CD4-positive, alpha-beta T cell treated with Interleukin-17A for 4 hours (primary cell): ENCODE measurements at regions not wholly inside any gene's neighbourhood (a gene's known extent, or its start where the extent isn't known, plus 50 kb on each side); places are given as distances from the start of the nearest gene placed in this dataset.
"Not testable (repeated sequence)": the region's sequence is repeated elsewhere in the genome, so short reads cannot be mapped to it uniquely, and the experiment has no call there.

Source experiments
- DNase-seq: peaks from one replicate; pipeline ENCODE4 v3.0.0-alpha.2; 2020; ENCODE audit warnings: mixed read lengths

DNA sequence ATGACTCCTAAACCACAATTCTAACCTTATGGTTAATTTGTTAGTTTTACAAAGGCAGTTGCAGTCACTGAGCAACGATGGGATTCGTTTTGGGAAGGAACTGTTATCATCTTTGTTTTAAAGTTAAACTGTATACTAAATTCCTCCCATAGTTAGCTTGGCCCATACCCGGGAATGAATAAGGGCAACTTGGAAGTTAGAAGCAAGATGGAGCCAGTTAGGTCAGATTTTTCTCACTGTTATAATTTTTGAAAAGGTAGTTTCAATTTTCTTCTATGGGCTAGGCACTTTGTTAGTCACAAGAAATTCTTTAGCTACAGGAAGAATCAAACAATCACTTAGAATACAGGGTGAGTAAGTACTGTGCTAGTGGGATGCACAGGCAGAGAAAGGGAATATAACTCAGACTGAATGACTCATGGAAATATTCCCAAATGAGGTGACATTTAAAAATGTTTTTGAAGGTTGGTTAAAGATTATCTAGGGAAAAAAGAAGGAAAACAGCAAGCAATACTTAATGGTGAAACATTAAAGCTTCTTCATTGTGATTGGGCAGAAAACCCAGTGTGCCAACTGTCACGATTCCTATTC, 153.6 kb downstream of the MAGEB17 start:
- DNase-seq, result no peak

DNA sequence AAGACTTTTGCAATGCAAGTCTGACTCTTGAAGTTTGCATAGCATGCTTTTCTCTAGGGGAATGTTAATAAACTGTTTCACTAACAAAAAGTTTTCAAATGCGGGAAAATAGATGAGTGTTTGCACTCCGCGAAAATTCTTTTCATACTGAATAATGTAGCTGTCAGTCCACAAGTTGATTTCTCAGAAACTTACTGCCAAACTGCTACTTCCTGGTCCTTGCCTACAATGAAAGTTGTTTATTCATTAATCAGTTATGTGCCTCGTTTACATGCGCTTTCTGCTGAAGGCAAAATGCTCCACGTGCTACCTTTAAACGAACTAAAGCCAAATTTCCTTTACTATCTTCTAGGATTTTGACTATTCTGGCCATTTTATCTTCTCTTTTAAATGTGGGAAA, 166.2 kb downstream of the MAGEB17 start:
- DNase-seq, result no peak

DNA sequence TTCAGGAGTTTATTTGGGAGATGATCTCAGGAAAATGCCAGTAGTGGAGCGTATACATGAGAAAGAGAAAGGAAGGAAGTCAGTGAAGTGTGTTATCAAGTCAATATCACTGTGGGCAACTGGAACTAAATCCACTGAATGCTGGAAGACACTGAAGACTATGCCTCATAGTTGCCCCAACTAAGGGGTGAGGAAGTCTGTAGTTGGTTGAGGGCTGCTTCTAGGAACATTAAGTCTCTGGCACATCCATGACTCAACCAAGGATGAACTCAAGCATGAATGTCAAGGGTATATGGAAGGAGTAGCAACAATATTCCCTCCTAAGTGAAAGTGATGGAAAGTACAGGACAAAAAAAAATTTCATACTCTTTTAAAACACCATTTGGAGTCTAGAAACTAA, 167.9 kb downstream of the MAGEB17 start:
- DNase-seq, result no peak

DNA sequence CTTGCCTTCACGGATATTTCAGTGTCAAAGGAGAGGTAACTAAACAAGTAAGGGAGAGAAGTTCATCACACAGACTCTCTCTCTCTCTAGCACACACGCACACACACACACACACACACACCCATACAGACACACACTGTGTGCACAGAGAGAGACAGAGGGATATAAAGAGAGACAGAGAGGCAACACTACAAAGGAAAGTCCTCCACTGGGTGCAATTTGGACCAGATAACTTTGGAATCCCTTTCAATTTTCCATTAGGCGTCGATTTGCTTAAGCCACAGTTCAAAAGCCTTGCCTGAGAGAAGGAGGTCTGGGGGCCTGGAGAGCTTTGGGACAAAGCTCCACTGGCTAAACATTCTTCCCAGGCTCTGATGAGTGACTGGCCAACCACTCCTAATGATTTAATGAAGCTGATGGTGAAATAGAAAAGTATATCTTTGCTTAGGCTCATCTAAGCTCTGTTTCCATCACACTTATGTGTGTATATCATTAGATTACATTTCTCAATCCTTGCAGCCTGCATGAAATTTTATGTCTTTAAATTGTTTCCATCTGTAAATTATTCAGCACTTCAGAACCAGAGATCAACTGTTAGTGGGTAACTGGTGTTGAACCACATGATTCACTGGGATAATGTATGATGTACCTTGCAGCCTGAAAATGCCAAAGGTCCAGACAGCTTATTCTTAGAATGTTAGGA, 180.8 kb downstream of the MAGEB17 start:
- DNase-seq, result no peak

DNA sequence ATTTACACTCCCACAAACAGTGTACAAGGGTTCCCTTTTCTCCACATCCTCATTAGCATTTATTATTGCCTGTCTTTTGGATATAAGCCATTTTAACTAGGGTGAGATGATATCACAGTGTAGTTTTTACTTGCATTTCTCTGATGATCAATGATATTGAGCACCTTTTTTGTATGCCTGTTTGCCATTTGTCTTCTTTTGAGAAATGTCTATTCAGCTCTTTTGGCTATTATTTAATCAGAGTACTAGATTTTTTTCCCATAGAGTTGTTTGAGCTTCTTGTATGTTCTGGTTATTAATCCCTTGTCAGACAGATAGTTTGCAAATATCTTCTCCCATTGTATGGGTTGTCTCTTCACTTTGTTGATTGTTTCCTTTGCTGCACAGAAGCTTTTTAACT, 190.6 kb downstream of the MAGEB17 start:
- DNase-seq, result no peak

- not testable (repeated sequence) for DNase-seq
Measured at GRCh38 chrX:16360056-16360455, 192.8 kb downstream of the MAGEB17 start.

DNA sequence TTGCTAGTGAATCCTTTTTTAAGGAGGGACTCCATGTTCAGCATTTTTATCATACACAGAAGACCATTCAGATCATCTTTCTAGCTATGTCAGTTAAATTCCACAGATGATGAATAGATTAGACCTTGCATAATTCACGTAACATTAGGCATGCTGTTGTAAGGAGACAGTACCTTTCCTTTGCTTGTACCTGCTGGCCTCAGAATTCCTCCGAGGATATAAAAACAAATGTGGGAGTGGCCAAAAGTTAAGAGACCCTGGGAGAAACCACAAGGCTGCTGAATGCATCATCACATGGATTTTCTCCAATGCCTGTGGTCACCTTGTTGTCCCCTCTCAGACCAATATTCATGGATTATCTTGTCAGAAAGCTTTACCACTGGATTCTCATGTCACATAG, 201.4 kb downstream of the MAGEB17 start:
- DNase-seq, result no peak

DNA sequence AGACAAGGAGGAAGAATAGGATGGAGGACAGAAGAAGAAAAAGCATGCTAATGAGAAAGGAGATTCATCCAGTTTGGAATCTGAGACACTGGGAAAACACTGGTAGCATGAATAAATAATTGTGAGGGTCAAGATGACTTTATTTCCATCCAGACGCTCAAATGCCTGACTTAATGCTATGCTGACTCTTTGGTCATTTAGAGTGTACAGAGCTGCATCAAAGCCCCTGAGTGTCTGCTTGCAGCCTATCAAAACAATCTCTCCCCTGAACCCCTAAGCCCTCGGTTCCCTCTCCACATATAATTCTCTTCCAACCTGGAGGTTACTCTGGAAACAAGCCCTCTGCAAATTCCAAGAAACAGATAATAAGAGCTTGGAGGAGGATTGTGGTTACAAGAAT, 208.8 kb downstream of the MAGEB17 start:
- DNase-seq, result no peak

GRCh38 chrX:16386126-16386525, 218.8 kb downstream of the MAGEB17 start:
- DNase-seq, result no peak

DNA sequence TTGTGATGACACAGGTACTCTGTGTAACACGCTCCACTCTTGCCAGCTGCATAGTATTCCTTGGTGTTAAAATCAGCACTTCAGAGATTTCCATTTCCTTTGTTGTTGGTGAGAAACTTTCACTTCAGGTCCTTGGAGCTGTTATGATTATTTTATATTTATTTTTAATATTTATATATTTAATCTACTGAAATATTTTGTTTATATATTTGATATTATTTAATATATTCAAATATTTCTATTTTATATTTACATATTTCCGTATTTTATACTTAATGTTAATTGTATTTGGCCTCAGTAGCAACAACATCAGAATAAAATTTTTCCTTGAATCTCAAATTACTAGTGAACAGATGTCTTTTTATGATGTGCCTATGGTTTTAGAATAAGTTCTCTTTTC, 225.3 kb downstream of the MAGEB17 start:
- DNase-seq, result no peak

DNA sequence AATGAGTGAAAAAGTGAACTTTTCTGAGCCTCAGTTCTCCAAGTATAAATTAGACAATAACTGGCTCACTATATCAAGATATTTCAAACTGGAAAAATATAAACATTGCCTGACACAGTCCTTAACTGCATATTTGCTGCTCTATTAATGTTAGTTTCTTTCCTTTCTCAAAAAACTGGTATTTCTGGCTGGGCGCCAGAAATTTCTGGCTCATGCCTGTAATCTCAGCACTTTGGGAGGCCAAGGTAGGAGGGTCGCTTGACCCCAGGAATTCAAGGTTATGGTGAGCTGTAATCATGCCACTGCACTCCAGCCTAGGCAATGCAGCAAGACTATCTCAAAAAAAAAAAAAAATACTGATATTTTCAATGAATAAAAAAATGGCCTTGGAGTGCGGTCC, 227.0 kb downstream of the MAGEB17 start:
- no peak for DNase-seq

GRCh38 chrX:16403808-16404207, 236.5 kb downstream of the MAGEB17 start:
- DNase-seq, result no peak

DNA sequence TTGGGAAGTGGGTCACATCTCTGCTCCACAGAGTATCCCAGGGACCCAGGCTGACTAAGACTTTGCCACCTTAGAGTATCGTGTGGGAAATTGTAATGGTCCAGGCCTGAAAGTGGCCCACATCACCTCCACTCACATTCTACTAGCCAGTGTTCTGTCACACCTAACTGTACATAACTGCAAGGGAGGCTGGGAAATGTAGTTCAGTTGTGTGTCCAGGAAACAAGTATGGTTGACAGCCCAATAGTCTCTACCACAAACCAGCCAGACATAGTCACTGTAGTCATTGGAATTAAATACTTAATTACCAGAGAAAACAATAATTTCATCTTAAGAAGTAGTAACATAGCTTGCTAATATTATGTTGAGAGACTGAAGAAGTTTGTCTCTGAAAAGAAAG, 233.4 kb upstream of the S100G start:
- DNase-seq, result no peak

DNA sequence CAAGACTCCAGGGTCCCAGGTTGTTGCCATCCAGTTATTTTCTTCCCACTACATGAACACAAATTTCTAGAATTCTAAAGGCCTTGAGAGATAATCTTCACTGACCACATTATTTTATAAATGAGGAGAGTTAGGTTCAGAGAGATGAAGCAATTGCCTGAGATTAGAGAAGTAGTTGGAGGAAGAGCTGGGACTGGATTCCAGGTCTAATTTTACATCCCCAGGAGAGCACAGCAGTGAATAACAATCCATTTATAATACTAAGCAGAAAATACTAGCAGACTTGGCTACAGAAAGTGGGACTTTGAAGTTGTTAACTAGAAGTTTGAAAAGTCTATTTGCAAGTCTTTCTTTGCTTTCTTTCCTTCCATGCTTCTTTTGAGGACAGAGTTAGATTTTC, 231.3 kb upstream of the S100G start:
- DNase-seq, result no peak

GRCh38 chrX:16427668-16428067, 222.3 kb upstream of the S100G start:
- no peak for DNase-seq

DNA sequence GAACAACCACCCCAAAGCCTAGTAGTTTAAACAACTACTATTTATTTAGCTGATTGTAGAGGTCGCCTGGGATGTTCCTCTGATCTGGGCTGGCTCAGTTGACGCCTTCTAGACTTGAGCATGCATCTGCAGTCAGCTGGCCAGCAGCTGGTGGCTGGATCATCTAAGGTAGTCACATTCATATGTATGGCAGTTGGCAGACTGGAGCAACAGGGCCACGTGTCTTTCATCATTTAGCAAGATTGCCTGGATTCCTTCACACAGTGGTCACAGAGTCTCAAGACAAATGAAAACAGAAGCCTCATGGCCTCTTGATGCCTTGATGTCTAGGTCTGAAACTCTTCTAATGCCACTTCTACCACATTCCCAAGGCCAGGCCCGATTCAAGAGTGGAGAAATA, 220.6 kb upstream of the S100G start:
- DNase-seq, result no peak

GRCh38 chrX:16431266-16431665, 218.7 kb upstream of the S100G start:
- no peak for DNase-seq

GRCh38 chrX:16433021-16433420, 216.9 kb upstream of the S100G start:
- DNase-seq, result peak; percentile 17

DNA sequence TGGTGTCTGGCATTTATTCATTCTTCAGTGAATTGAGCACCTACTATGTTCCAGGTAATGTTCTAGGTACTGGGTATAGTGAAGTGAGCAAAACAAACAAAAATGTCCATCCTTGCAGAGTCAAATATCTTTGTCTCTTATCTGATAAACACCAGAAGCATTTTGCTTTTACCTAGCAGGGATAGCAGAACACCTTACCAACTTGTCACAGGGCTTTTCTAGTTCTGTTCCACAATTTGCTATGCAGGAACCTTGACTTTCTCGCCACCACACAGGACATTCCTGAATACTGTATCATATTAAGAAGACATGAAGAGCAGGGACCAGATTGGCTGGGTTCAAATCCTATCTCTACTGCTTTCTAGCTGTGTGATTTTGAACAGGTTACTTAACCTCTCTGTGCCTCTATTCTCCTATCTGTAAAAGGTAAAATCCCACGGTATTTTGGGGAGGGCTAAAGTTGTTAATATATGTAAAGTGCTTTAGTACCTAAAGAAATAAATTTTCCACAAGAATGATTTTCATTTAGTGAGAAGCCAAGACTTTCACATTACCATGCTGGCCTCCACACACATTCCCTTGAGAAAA, 214.5 kb upstream of the S100G start:
- no peak for DNase-seq

DNA sequence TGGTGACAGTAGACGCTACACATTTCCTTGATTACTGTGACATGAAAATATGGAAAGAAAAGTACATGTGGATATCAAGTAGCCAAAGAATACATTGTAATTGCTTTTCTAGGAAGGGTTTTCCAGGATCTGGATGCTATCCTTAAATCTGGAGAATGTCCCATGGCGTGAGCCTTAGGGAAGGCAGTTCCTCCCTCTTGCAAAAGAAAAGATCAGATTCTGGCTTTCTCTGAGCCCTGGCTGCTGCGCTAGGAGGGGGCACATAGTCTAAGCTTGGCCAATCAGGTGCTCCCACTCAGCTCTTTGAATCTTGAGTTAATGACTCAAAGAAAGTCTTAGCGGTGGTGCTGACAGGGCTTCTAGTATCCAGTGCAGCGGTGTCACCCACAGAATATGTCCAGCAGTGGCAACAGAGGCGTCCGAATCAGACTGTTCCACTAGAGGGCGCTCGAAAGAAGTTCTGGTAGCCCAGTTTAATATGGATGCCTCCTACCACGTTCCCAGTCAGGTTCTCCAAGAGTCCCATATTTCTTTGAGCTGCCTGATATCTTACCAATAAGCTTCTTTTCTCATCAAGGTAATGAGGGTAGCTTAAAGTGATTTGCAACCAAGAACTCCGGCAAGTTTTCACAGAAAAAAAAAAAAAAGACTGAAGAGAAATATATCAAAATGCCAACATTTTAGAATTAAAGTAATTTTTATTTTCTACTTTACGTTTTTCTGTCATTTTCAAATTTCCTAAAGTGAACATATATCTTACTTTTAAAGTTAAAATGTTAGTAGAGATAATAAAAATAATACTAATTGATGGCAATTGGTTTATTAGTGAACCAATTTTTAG, 213.4 kb upstream of the S100G start:
- DNase-seq, result peak; percentile 77

- no peak for DNase-seq
Measured at GRCh38 chrX:16440446-16440845, 209.5 kb upstream of the S100G start.

DNA sequence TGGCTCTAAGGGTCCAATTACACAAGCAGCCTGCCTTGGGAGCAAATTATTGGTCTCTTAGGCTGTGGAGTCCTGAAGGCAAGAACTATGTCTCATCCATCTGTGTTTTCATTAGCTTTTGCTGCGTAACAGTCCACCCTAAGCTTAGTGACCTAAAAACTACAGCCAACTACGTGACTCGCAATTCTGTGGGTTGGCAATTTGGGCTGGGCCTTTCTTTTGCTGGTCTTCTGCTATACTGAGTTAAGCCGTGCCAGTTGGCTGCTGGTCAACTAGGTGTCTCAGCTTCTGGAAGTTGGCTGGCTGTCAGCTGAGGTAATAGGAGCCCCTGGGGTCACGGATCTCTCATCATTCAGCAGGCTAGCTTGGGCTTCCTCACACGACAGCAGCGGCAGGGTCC, 205.6 kb upstream of the S100G start:
- DNase-seq, result no peak

GRCh38 chrX:16445166-16445752, 204.7 kb upstream of the S100G start:
- DNase-seq, result peak; percentile 61
